Lower lobe of right lung (tissue), 2 donors: ENCODE measurements at regions not wholly inside any gene's neighbourhood (a gene's known extent, or its start where the extent isn't known, plus 50 kb on each side); places are given as distances from the start of the nearest gene placed in this dataset.

Source experiments
- ATAC-seq, 2 donors: fragments of 200-7000 bp; cut with Tn5 transposase; one replicate each; pipeline ENCODE4 v1.9.1; 2020 to 2022; ENCODE audit warnings: mild to moderate bottlenecking in 2 of 2, moderate library complexity in 2 of 2
- DNase-seq: peaks from one replicate; pipeline ENCODE4 v3.0.0-alpha.2; 2020
- H3K27ac ChIP-seq: fragments of 200-600 bp; one replicate; pipeline ENCODE4 v1.8.0; 2022
- H3K27me3 ChIP-seq: fragments of 200-600 bp; one replicate; pipeline ENCODE4 v1.8.0; 2022; ENCODE audit warnings: low read depth
- H3K36me3 ChIP-seq: fragments of 200-600 bp; one replicate; pipeline ENCODE4 v1.8.0; 2022; ENCODE audit warnings: mild to moderate bottlenecking
- H3K4me1 ChIP-seq: fragments of 200-600 bp; one replicate; pipeline ENCODE4 v1.8.0; 2022
- H3K4me3 ChIP-seq: fragments of 200-600 bp; one replicate; pipeline ENCODE4 v1.8.0; 2022; ENCODE audit warnings: mild to moderate bottlenecking
- H3K9me3 ChIP-seq: fragments of 200-600 bp; one replicate; pipeline ENCODE4 v1.8.0; 2022
- CTCF ChIP-seq: fragments of 200-600 bp; IDR thresholded peaks from one replicate; pipeline ENCODE4 v1.8.0; 2022; ENCODE audit warnings: antibody characterized with exemption, mild to moderate bottlenecking
- intact Hi-C: fragments of 100-400 bp; cut with DNase I; formaldehyde crosslinking; loops from one replicate; pipeline ENCODE4 v1.11.0; 2022
- donor health status: DM: no; HTN: yes; CAD: no; lungs with severe emphysema.

GRCh38 chr5:167412556-167412955, 878.9 kb upstream of the WWC1 start:
- DNase-seq: no peak
- intact Hi-C loops: no loop called here
- TF ChIP-seq CTCF: no peak

GRCh38 chr5:167413506-167413905, 877.9 kb upstream of the WWC1 start:
- no peaks in the 10 kb centered on the region for H3K4me1 ChIP-seq
- ATAC-seq (no peak), DNase-seq (no peak)
- H3K9me3 ChIP-seq: no peaks in the 10 kb centered on the region
- H3K27me3 ChIP-seq: no peaks in the 10 kb centered on the region
- no peak for TF ChIP-seq CTCF
- H3K27ac ChIP-seq: no peak overlapping the region
- no peak overlapping the region for H3K4me3 ChIP-seq
- intact Hi-C loops: no loop called here
- H3K36me3 ChIP-seq: no peaks in the 10 kb centered on the region

More at GRCh38 chr5:167412556-167412955, 878.9 kb upstream of the WWC1 start:
- no peaks in the 10 kb centered on the region for H3K9me3 ChIP-seq
- H3K4me1 ChIP-seq: no peaks in the 10 kb centered on the region
- ATAC-seq: no peak
- no peaks in the 10 kb centered on the region for H3K27me3 ChIP-seq
- no peak overlapping the region for H3K4me3 ChIP-seq
- H3K27ac ChIP-seq: no peak overlapping the region
- H3K36me3 ChIP-seq: no peaks in the 10 kb centered on the region

GRCh38 chr5:167414611-167415010, 876.8 kb upstream of the WWC1 start:
- no peak for ATAC-seq
- no peak for TF ChIP-seq CTCF
- H3K36me3 ChIP-seq: no peaks in the 10 kb centered on the region
- intact Hi-C loops: no loop called here
- no peak overlapping the region for H3K4me3 ChIP-seq
- H3K27ac ChIP-seq: no peak overlapping the region
- no peaks in the 10 kb centered on the region for H3K27me3 ChIP-seq
- H3K9me3 ChIP-seq: no peaks in the 10 kb centered on the region
- H3K4me1 ChIP-seq: no peaks in the 10 kb centered on the region
- DNase-seq: no peak

GRCh38 chr5:167415779-167416746, 875.4 kb upstream of the WWC1 start:
- Histone ChIP-seq H3K27me3 (no peaks in the 10 kb centered on the region), H3K36me3 (no peaks in the 10 kb centered on the region), H3K4me3 (no peak overlapping the region), H3K9me3 (no peaks in the 10 kb centered on the region), H3K4me1 (no peaks in the 10 kb centered on the region), H3K27ac (no peak overlapping the region)
- ATAC-seq: no peak
- intact Hi-C loops: no loop called here
- no peak for TF ChIP-seq CTCF
- DNase-seq: no peak

- ATAC-seq (no peak), DNase-seq (no peak)
- no peak for TF ChIP-seq CTCF
- intact Hi-C loops: no loop called here
- Histone ChIP-seq H3K4me1 (no peaks in the 10 kb centered on the region), H3K4me3 (no peak overlapping the region), H3K27ac (no peak overlapping the region), H3K36me3 (no peaks in the 10 kb centered on the region), H3K27me3 (no peaks in the 10 kb centered on the region), H3K9me3 (no peaks in the 10 kb centered on the region)
Observed at GRCh38 chr5:167417662-167418061, 873.8 kb upstream of the WWC1 start.
